SKM-1 (cell line): ENCODE measurements at regions not wholly inside any gene's neighbourhood (a gene's known extent, or its start where the extent isn't known, plus 50 kb on each side); places are given as distances from the start of the nearest gene placed in this dataset.
"Not testable (repeated sequence)": the region's sequence is repeated elsewhere in the genome, so short reads cannot be mapped to it uniquely, and the experiment has no call there.

Experiments used
- DNase-seq: peaks from one replicate; lab custom pipeline; 2025; ENCODE audit not compliant: unreplicated experiment; lab: John Stamatoyannopoulos, UW

- DNase-seq: no peak
Observed at GRCh38 chr2:176790468-176790867, 422.1 kb upstream of the HNRNPA3 start.

DNA sequence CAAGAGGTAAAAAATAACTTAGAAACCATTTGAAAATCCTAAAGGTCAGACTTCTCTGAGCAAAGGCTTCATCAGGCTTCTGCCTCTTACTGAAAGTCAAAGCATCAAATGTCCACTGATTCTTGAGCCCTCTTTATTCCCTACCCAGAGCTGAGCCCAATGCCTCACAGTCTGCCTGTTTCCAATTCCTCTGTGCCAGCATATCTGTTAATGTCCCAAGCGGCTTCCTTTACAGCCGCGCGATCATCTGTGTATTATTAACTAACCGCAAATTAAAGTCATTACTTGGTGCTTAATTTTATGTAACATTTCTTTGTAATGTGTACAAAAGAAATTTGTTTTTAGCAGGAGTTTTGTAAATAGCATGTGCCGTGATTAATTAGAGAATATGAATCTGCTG, 418.8 kb upstream of the HNRNPA3 start:
- DNase-seq: no peak

- no peak for DNase-seq
Observed at GRCh38 chr2:176794392-176794791, 418.2 kb upstream of the HNRNPA3 start.

- DNase-seq: no peak
Observed at GRCh38 chr2:176795823-176796222, 416.8 kb upstream of the HNRNPA3 start.

- not testable (repeated sequence) for DNase-seq
Observed at GRCh38 chr2:176796677-176797076, 415.9 kb upstream of the HNRNPA3 start.

- no peak for DNase-seq
Observed at GRCh38 chr2:176804392-176804791, 408.2 kb upstream of the HNRNPA3 start.

DNA sequence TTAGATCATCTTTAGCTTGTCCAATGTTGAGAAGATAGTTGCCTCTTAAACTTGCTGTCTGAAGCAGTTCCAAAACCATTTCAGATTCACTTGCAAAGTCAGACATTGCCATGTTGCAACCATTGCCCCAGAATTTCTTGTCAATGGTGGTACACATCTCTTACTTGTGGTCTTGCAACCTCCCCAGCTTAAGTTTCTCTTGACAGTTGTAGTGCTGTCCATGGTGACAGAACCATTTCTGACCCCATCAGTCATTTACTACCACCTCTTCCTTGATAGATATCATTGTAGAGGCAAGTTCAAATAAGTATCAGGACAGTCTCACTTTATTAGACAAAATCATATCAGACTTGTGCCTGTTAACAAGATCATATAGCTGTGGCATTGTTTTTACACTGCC, 407.2 kb upstream of the HNRNPA3 start:
- DNase-seq: no peak

GRCh38 chr2:176812246-176812775, 400.3 kb upstream of the HNRNPA3 start:
- DNase-seq: no peak

- no peak for DNase-seq
Observed at GRCh38 chr2:176813156-176813555, 399.4 kb upstream of the HNRNPA3 start.

- no peak for DNase-seq
Observed at GRCh38 chr2:176813621-176814049, 399.0 kb upstream of the HNRNPA3 start.

GRCh38 chr2:176814274-176814673, 398.3 kb upstream of the HNRNPA3 start:
- no peak for DNase-seq

GRCh38 chr2:176814740-176815367, 397.7 kb upstream of the HNRNPA3 start:
- peak; percentile 19 for DNase-seq

DNA sequence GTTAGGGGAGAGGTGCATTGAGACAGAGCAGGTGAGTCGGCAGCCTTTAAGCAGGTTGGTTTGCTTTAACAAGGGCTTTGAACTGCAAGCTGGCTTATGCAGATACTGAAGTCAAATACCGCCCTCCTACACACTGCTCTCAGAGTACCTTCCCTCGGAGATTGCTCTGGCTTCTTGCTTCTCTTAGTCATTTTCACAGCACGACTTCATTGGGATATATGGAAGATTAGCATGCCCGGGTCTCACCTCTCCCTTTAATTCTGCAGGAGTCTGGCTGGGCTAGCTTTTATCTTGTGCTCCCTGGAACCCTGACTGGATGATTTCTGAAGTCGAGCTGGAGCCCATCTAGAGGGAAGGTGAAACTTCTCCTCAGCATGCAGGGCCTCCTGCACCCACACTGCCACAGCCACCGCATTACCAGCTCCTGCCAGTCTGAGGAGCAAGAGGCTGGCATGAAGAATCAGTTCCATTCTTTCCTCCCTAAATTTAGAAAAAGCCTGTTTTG, 395.5 kb upstream of the HNRNPA3 start:
- DNase-seq: no peak

DNA sequence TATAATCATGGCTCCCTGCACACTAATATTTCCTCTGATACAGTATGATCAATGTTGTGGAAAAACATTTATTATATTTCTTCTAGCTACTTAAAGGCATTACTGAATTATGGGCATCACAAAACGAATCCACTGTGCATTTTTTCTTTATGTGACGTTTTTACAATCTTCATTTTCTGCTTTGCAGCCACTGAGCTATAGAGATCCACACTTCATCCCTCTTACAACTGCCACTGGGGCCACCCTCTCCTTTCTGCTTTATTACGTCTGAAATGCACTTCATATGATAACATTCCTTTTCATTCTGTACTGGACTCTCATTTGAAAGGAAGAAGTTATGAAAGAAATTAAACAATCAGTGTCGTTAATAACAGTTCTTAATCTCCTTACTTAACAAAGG, 394.5 kb upstream of the HNRNPA3 start:
- DNase-seq: no peak

GRCh38 chr2:176818617-176819016, 394.0 kb upstream of the HNRNPA3 start:
- no peak for DNase-seq

GRCh38 chr2:176819306-176819705, 393.3 kb upstream of the HNRNPA3 start:
- no peak for DNase-seq

DNA sequence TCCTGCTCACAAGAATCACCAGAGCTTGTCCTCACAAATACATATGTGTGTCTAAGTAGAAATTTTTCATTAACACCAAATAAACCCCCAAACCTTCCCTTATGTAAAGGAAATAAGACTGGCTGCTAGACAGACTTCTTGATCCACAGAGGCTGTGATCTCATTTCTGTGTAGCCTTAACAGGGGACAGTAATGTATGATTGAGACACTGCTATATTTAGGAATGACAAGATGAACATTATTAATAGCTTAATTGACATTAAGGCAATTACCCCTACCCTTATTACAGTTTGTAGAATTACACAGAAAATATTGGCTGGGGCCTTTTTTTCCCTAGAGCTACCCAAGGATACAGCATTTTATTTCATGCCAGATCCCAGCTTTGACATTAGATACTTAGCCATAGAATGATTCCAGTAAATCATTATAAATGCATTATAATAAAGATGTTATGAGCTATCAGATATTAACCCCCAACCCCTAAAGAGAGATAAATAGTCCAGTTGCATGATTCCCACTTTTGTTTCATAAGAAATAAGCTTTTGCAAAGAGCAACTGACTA, 392.1 kb upstream of the HNRNPA3 start:
- DNase-seq: no peak

GRCh38 chr2:176821350-176821749, 391.2 kb upstream of the HNRNPA3 start:
- no peak for DNase-seq

DNA sequence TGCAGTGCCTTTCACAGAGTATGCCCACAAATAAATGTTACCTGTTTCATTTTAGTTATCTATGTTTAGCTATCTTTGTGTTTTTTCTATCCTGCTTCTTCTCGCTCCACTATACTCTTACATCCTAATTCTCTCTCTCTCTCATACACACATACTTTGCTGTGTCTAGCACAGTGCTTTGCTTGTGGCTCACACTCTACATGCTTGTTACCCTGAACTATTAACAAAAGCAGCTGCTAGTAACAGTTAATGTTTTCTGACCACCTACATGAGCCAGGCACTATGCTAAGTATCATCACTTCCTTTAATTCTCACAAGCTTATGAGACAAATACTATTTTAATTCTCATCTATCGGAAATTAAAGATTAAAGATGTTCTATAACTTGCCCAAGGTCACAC, 390.5 kb upstream of the HNRNPA3 start:
- no peak for DNase-seq

DNA sequence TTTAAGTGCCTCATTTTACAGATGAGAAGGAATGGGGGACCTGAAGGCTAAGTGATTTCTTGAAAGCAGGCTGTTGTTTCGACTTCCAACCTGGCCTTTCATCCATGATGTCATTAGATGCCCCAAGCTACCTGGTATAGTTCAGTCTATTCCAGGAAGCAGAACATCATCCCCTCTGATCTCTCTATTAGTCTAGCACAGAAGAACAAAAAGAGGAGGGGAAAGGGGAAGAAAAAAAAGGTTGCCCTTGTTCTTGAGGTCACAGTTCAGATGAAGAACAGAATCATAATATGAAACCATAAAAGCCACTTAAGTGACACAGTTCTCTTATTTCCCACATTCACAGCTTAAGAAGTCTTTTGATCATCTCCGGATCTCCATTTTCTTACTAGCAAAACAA, 386.2 kb upstream of the HNRNPA3 start:
- DNase-seq: no peak

DNA sequence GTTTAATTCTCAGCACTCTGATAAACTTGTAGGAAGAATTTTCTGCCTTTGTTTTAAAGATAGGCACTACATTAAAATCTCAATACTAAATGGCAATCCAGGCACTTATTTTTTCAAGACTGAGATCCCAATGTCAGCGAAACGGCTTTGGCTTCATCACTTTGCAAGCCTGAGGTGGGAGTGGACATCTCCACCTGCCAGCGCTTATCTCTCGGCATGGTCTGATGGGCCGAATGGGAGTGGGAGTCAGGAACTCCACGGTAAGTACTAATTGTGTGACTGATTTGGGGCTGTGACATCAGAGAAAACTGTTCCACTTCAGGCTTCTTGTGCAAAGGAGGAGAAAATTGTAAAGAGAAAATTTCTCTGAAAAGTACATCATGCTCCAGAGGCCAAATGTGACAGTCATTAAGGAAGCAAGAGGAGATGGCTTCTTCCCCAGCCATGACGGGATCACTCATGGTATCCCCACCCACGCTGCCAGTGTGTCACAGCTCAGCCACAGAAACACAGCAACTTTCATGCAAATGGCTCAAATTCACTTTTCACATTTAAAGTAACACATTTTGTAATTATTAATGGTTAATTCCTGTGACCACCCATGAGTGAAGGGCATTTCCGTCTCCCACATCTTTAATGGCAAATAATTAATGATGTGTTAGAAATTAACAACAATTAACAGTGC, 385.5 kb upstream of the HNRNPA3 start:
- no peak for DNase-seq

DNA sequence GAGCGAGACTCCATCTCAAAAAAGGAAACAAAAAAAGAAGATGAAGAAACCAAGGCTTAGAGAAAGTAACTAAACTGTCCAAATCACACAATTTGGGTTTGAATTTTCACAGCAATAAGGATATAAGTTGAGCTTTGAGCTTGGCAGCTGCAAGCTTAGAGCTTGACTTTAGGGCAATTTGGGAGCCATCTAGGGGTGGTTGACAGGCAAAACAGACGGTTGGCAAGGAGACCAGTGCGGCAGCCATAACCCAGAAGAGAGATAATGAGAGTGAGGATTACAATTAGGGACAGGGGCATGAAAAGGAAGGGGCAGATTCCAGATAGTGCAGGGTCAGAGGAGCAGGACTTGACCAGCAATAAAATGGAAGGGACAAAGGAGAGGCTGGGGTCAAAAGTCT, 382.2 kb upstream of the HNRNPA3 start:
- no peak for DNase-seq
